GM23338 (cell line): ENCODE measurements at regions not wholly inside any gene's neighbourhood (a gene's known extent, or its start where the extent isn't known, plus 50 kb on each side); places are given as distances from the start of the nearest gene placed in this dataset.

Experiments used
- CREB1 ChIP-seq: fragments of 250-450 bp; sonication (Bioruptor Pico); IDR thresholded peaks from 2 replicates; pipeline ENCODE4 v1.5.0; 2020; ENCODE audit warnings: low read depth, mild to moderate bottlenecking, moderate library complexity
- EZH2phosphoT487 ChIP-seq: fragments of 200-600 bp; sonication (generic); IDR thresholded peaks from one replicate; pipeline ENCODE4 v1.8.1; 2018; ENCODE audit warnings: antibody characterized with exemption; ENCODE audit not compliant: unreplicated experiment
- JUNB ChIP-seq: IDR thresholded peaks from one replicate; pipeline ENCODE4 v1.6.1; 2016; ENCODE audit warnings: antibody characterized with exemption; ENCODE audit not compliant: unreplicated experiment
- NANOG ChIP-seq: IDR thresholded peaks from 2 replicates; pipeline ENCODE4 v1.6.1; 2016; ENCODE audit warnings: antibody characterized with exemption, borderline replicate concordance
- ZNF114 ChIP-seq: fragments of 250-450 bp; sonication (Bioruptor Pico); IDR thresholded peaks from 2 replicates; pipeline ENCODE4 v1.5.0; 2020; ENCODE audit warnings: mild to moderate bottlenecking, moderate library complexity
- TF ChIP-seq, protein P1 (sequence below): fragments of 250-450 bp; sonication (Bioruptor Pico); IDR thresholded peaks from 2 replicates; pipeline ENCODE4 v1.5.0; 2020; ENCODE audit warnings: mild to moderate bottlenecking, moderate library complexity
- TF ChIP-seq, protein P2 (sequence below), 2 experiments: fragments of 200-600 bp in 1 of 2; sonication (generic) in 1 of 2; conservative IDR thresholded peaks; 2 replicates each; pipeline versions ENCODE4 v1.5.1 to v1.6.1; 2016 to 2017; ENCODE audit warnings: antibody characterized with exemption in 2 of 2, low read depth in 2 of 2, mild to moderate bottlenecking in 2 of 2, moderate library complexity in 1 of 2
- TF ChIP-seq, protein P3 (sequence below): IDR thresholded peaks from 2 replicates; pipeline ENCODE4 v1.6.1; 2016; ENCODE audit warnings: antibody characterized with exemption

DNA sequence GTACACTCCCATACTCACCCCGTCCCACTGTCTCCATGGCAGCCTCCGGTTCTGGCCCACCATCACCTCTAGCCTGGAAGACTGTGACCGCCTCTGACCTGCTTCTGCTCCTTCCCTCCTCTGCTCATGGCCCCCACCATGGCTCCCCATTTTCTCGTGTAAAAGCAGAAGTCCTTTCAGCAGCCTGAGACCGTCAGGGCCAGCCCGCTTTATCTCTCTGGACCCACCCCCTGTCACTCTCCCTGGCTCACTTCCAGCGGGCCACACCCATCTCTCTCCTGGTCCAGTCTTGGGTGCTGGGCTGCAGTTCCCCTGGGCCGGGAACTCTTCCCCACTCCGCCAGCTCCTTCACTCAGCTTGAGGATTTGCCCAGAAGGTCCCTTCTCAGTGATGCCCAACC lies 96.0 kb upstream of the RUFY1 start (continued):
- TF ChIP-seq, protein P1, sequence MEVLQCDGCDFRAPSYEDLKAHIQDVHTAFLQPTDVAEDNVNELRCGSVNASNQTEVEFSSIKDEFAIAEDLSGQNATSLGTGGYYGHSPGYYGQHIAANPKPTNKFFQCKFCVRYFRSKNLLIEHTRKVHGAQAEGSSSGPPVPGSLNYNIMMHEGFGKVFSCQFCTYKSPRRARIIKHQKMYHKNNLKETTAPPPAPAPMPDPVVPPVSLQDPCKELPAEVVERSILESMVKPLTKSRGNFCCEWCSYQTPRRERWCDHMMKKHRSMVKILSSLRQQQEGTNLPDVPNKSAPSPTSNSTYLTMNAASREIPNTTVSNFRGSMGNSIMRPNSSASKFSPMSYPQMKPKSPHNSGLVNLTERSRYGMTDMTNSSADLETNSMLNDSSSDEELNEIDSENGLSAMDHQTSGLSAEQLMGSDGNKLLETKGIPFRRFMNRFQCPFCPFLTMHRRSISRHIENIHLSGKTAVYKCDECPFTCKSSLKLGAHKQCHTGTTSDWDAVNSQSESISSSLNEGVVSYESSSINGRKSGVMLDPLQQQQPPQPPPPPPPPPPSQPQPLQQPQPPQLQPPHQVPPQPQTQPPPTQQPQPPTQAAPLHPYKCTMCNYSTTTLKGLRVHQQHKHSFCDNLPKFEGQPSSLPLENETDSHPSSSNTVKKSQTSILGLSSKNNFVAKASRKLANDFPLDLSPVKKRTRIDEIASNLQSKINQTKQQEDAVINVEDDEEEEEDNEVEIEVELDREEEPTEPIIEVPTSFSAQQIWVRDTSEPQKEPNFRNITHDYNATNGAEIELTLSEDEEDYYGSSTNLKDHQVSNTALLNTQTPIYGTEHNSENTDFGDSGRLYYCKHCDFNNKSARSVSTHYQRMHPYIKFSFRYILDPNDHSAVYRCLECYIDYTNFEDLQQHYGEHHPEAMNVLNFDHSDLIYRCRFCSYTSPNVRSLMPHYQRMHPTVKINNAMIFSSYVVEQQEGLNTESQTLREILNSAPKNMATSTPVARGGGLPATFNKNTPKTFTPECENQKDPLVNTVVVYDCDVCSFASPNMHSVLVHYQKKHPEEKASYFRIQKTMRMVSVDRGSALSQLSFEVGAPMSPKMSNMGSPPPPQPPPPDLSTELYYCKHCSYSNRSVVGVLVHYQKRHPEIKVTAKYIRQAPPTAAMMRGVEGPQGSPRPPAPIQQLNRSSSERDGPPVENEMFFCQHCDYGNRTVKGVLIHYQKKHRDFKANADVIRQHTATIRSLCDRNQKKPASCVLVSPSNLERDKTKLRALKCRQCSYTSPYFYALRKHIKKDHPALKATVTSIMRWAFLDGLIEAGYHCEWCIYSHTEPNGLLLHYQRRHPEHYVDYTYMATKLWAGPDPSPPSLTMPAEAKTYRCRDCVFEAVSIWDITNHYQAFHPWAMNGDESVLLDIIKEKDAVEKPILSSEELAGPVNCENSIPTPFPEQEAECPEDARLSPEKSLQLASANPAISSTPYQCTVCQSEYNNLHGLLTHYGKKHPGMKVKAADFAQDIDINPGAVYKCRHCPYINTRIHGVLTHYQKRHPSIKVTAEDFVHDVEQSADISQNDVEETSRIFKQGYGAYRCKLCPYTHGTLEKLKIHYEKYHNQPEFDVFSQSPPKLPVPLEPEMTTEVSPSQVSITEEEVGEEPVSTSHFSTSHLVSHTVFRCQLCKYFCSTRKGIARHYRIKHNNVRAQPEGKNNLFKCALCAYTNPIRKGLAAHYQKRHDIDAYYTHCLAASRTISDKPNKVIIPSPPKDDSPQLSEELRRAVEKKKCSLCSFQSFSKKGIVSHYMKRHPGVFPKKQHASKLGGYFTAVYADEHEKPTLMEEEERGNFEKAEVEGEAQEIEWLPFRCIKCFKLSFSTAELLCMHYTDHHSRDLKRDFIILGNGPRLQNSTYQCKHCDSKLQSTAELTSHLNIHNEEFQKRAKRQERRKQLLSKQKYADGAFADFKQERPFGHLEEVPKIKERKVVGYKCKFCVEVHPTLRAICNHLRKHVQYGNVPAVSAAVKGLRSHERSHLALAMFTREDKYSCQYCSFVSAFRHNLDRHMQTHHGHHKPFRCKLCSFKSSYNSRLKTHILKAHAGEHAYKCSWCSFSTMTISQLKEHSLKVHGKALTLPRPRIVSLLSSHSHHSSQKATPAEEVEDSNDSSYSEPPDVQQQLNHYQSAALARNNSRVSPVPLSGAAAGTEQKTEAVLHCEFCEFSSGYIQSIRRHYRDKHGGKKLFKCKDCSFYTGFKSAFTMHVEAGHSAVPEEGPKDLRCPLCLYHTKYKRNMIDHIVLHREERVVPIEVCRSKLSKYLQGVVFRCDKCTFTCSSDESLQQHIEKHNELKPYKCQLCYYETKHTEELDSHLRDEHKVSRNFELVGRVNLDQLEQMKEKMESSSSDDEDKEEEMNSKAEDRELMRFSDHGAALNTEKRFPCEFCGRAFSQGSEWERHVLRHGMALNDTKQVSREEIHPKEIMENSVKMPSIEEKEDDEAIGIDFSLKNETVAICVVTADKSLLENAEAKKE (CRISPR knock-in tag), result no peak
- TF ChIP-seq CREB1, result no peak
- TF ChIP-seq ZNF114 (CRISPR knock-in tag), result no peak
- TF ChIP-seq, protein P2, sequence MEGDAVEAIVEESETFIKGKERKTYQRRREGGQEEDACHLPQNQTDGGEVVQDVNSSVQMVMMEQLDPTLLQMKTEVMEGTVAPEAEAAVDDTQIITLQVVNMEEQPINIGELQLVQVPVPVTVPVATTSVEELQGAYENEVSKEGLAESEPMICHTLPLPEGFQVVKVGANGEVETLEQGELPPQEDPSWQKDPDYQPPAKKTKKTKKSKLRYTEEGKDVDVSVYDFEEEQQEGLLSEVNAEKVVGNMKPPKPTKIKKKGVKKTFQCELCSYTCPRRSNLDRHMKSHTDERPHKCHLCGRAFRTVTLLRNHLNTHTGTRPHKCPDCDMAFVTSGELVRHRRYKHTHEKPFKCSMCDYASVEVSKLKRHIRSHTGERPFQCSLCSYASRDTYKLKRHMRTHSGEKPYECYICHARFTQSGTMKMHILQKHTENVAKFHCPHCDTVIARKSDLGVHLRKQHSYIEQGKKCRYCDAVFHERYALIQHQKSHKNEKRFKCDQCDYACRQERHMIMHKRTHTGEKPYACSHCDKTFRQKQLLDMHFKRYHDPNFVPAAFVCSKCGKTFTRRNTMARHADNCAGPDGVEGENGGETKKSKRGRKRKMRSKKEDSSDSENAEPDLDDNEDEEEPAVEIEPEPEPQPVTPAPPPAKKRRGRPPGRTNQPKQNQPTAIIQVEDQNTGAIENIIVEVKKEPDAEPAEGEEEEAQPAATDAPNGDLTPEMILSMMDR (conservative IDR thresholded peaks at IDR 0.05; ENCODE audit: low read depth in 2 of 2), result no peak
- no peak for TF ChIP-seq NANOG
- TF ChIP-seq, protein P3, sequence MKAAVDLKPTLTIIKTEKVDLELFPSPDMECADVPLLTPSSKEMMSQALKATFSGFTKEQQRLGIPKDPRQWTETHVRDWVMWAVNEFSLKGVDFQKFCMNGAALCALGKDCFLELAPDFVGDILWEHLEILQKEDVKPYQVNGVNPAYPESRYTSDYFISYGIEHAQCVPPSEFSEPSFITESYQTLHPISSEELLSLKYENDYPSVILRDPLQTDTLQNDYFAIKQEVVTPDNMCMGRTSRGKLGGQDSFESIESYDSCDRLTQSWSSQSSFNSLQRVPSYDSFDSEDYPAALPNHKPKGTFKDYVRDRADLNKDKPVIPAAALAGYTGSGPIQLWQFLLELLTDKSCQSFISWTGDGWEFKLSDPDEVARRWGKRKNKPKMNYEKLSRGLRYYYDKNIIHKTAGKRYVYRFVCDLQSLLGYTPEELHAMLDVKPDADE, result no peak
- no peak for TF ChIP-seq JUNB
- TF ChIP-seq EZH2phosphoT487, result no peak
